ENCODE measurements at regions not wholly inside any gene's neighbourhood (a gene's known extent, or its start where the extent isn't known, plus 50 kb on each side); places are given as distances from the start of the nearest gene placed in this dataset.

GRCh38 chr6:49088631-49089030 is 374.4 kb downstream of the MMUT start:
- ChIA-PET POLR2A (no interaction called here), CTCF (interaction anchor here (0.6 kb wide), 1 partner anchor 1458 kb away, joined by 3 read pairs; no protein-coding TSS in a partner anchor)
- DNase-seq (ENCODE audit: low read depth): no peak
- TF ChIP-seq, protein P1, sequence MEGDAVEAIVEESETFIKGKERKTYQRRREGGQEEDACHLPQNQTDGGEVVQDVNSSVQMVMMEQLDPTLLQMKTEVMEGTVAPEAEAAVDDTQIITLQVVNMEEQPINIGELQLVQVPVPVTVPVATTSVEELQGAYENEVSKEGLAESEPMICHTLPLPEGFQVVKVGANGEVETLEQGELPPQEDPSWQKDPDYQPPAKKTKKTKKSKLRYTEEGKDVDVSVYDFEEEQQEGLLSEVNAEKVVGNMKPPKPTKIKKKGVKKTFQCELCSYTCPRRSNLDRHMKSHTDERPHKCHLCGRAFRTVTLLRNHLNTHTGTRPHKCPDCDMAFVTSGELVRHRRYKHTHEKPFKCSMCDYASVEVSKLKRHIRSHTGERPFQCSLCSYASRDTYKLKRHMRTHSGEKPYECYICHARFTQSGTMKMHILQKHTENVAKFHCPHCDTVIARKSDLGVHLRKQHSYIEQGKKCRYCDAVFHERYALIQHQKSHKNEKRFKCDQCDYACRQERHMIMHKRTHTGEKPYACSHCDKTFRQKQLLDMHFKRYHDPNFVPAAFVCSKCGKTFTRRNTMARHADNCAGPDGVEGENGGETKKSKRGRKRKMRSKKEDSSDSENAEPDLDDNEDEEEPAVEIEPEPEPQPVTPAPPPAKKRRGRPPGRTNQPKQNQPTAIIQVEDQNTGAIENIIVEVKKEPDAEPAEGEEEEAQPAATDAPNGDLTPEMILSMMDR (IDR thresholded peaks at IDR 0.05; ENCODE audit: insufficient read depth, low read depth, low read length): no peak
- Histone ChIP-seq H3K27me3 (ENCODE audit: control insufficient read depth, insufficient read depth, low read length) (no peaks in the 10 kb centered on the region), H3K36me3 (ENCODE audit: control insufficient read depth, insufficient read depth, low read length) (no peaks in the 10 kb centered on the region), H3K4me3 (ENCODE audit: low read depth, low read length) (no peak overlapping the region)

GRCh38 chr6:49087369-49087768 is 375.7 kb downstream of the MMUT start:
- Histone ChIP-seq H3K36me3 (ENCODE audit: control insufficient read depth, insufficient read depth, low read length) (no peaks in the 10 kb centered on the region), H3K4me3 (ENCODE audit: low read depth, low read length) (no peak overlapping the region), H3K27me3 (ENCODE audit: control insufficient read depth, insufficient read depth, low read length) (no peaks in the 10 kb centered on the region)
- TF ChIP-seq, protein P1 (IDR thresholded peaks at IDR 0.05; ENCODE audit: insufficient read depth, low read depth, low read length): no peak
- DNase-seq (ENCODE audit: low read depth): no peak
- CTCF ChIA-PET: interaction anchor here (0.5 kb wide), 1 partner anchor 325 kb away, joined by 3 read pairs; no protein-coding TSS in a partner anchor
- POLR2A ChIA-PET: no interaction called here

DNA sequence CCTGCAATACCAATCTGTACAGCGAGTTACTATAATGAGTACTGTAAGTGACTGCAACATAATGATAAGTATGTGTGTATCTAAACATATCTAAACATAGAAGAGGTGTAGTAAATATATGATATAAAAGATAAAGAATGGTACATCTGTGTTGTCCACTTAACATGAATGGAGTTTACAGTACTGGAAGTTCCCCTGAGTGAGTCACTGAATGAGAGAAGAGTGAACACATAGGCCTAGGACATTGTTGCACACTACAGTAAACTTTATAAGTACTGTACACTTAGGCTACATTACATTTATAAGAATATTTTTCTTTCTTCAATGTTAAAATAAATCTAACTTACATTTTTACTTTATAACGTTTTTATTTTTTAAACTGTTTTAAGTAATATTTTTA is 380.4 kb downstream of the MMUT start:
- Histone ChIP-seq H3K27me3 (ENCODE audit: control insufficient read depth, insufficient read depth, low read length) (no peaks in the 10 kb centered on the region), H3K4me3 (ENCODE audit: low read depth, low read length) (no peak overlapping the region), H3K36me3 (ENCODE audit: control insufficient read depth, insufficient read depth, low read length) (no peaks in the 10 kb centered on the region)
- no peak for DNase-seq (ENCODE audit: low read depth)
- TF ChIP-seq, protein P1 (IDR thresholded peaks at IDR 0.05; ENCODE audit: insufficient read depth, low read depth, low read length): no peak
- ChIA-PET CTCF (no interaction called here), POLR2A (no interaction called here)

DNA sequence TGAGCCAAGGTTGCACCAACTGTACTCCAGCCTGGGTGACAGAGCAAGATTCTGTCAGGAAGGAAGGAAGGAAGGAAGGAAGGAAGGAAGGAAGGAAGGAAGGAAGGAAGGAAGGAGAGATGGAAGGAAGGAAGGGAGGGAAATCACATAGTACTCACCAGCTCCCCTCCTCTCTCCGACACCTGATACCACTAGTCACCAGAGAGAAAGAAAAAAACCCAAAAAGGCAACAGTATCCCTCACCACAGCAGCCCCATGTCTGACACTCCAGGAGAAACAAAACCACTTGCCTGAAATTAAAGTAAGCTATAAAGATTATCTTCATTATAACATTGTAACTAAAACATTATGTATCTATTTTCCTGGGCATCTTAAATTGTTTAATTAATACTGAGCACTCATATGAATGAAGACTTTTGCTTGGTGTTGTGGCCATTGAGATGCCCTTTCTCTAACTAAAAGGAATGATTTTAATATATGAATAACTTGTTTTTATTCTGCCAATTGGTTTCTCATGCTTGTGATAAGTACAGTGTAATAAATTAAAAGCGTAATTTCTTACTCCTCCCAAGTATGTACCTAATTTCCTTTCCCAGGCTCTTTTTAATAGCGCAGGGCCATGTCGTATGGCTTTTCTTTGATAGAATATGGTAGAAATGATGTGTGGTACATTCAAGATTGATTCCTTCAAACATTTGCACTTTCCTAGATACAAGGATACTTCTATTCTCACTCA is 390.0 kb downstream of the MMUT start:
- Histone ChIP-seq H3K27me3 (ENCODE audit: control insufficient read depth, insufficient read depth, low read length) (no peaks in the 10 kb centered on the region), H3K4me3 (ENCODE audit: low read depth, low read length) (no peak overlapping the region), H3K36me3 (ENCODE audit: control insufficient read depth, insufficient read depth, low read length) (no peaks in the 10 kb centered on the region)
- ChIA-PET CTCF (no interaction called here), POLR2A (no interaction called here)
- TF ChIP-seq, protein P1 (IDR thresholded peaks at IDR 0.05; ENCODE audit: insufficient read depth, low read depth, low read length): no peak
- no peak for DNase-seq (ENCODE audit: low read depth)

DNA sequence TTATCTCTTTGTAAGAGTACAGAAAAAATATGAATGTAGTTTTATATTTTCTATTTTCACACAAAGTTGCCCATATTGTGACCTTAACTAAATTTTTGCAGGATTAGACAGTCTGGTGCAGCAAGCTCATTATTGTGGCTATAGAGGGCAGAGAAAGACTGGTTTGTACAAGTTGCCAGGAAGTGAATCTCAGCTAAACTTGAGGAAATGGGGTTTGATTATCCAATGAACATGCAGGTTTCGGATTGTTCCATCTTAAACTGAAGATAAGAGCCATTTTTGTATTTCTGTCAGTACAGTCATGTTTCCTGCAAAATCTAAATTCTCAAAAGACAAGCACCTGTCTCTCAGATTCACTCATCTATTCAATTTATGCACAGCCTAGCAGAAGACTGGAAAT is 390.9 kb downstream of the MMUT start:
- no peaks in the 10 kb centered on the region for H3K27me3 ChIP-seq (ENCODE audit: control insufficient read depth, insufficient read depth, low read length)
- TF ChIP-seq, protein P1 (IDR thresholded peaks at IDR 0.05; ENCODE audit: insufficient read depth, low read depth, low read length): no peak
- H3K4me3 ChIP-seq (ENCODE audit: low read depth, low read length): no peak overlapping the region
- CTCF ChIA-PET: no interaction called here
- POLR2A ChIA-PET: no interaction called here
- no peaks in the 10 kb centered on the region for H3K36me3 ChIP-seq (ENCODE audit: control insufficient read depth, insufficient read depth, low read length)
- DNase-seq (ENCODE audit: low read depth): no peak

Measured in BJ (cell line).